Prostate gland (tissue), 2 donors: ENCODE measurements at regions not wholly inside any gene's neighbourhood (a gene's known extent, or its start where the extent isn't known, plus 50 kb on each side); places are given as distances from the start of the nearest gene placed in this dataset.

Experiments
- DNase-seq: peaks from one replicate; pipeline ENCODE4 v3.0.0-alpha.2; 2019; ENCODE audit warnings: low spot score
- H3K27ac ChIP-seq, 2 donors: fragments of 200-600 bp; sonication (generic); 2 replicates each; pipeline ENCODE4 v1.5.1; 2017 to 2019
- H3K27me3 ChIP-seq: fragments of 200-600 bp; sonication (generic); replicated peaks from 2 replicates; pipeline ENCODE4 v1.5.1; 2019; ENCODE audit not compliant: insufficient read depth
- H3K36me3 ChIP-seq, 2 donors: fragments of 200-600 bp; sonication (generic); 1 replicate in 1 of 2; 2 replicates in 1 of 2; pipeline versions ENCODE4 v1.5.1 to v1.8.1; 2017 to 2019
- H3K4me1 ChIP-seq: fragments of 200-600 bp; sonication (generic); replicated peaks from 2 replicates; pipeline ENCODE4 v1.5.1; 2019
- H3K4me3 ChIP-seq, 2 donors: fragments of 200-600 bp; sonication (generic); 2 replicates each; pipeline ENCODE4 v1.5.1; 2017 to 2019
- H3K9me3 ChIP-seq: fragments of 200-600 bp; sonication (generic); 2 replicates; pipeline ENCODE4 v1.5.1; 2017
- POLR2A ChIP-seq: fragments of 450-650 bp; IDR thresholded peaks from one replicate; pipeline ENCODE4 v1.6.1; 2016; ENCODE audit warnings: antibody characterized with exemption, mild to moderate bottlenecking
- POLR2AphosphoS5 ChIP-seq: sonication (generic); formaldehyde crosslinking; IDR thresholded peaks from one replicate; pipeline ENCODE4 v1.6.1; 2017; ENCODE audit warnings: antibody characterized with exemption
- WGBS: methylation state at CpG from one replicate; pipeline ENCODE4 v1.1.5; 2018; 5-methylcytosine and 5-hydroxymethylcytosine counted together
- intact Hi-C: fragments of 100-400 bp; cut with DNase I; formaldehyde crosslinking; loops from one replicate; pipeline ENCODE4 v1.14.2; 2022
- TF ChIP-seq, protein P1 (sequence below), 4 experiments: fragments of 200-600 bp in 2 of 4; fragments of 450-650 bp in 2 of 4; sonication (generic) in 2 of 4; IDR thresholded peaks; 1 replicate in 3 of 4; 2 replicates in 1 of 4; pipeline ENCODE4 v1.5.1; 2016 to 2019; ENCODE audit warnings: antibody characterized with exemption in 4 of 4, mild to moderate bottlenecking in 2 of 4, moderate library complexity in 2 of 4

DNA sequence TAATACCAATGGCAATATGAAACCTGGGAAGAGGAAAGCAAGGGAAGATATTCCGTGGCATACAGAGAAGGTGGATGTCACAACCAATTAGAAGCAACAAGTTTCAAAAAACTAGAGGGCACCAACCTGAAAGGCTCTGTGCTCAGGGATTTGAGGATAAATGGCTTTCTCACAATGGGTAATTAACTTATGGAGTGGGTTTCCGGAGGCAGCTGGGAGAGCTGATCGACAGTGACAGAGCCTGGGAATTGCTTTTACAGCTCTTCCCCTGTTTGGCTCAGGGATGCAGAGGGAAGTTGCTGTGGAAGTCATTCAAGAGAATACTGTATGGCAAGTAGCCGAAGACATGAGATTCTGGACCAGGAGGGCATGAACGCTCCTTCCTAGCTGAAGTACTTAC lies 237.0 kb downstream of the KIF4B start:
- no peak overlapping the region for H3K27ac ChIP-seq
- no peak overlapping the region for H3K4me3 ChIP-seq
- WGBS: 81% methylated on average over 5 of the region's 5 CpGs
- no peaks in the 10 kb centered on the region for H3K9me3 ChIP-seq
- H3K4me1 ChIP-seq: no peaks in the 10 kb centered on the region
- H3K27me3 ChIP-seq: no peaks in the 10 kb centered on the region
- intact Hi-C loops: no loop called here
- DNase-seq: no peak
- TF ChIP-seq, protein P1, sequence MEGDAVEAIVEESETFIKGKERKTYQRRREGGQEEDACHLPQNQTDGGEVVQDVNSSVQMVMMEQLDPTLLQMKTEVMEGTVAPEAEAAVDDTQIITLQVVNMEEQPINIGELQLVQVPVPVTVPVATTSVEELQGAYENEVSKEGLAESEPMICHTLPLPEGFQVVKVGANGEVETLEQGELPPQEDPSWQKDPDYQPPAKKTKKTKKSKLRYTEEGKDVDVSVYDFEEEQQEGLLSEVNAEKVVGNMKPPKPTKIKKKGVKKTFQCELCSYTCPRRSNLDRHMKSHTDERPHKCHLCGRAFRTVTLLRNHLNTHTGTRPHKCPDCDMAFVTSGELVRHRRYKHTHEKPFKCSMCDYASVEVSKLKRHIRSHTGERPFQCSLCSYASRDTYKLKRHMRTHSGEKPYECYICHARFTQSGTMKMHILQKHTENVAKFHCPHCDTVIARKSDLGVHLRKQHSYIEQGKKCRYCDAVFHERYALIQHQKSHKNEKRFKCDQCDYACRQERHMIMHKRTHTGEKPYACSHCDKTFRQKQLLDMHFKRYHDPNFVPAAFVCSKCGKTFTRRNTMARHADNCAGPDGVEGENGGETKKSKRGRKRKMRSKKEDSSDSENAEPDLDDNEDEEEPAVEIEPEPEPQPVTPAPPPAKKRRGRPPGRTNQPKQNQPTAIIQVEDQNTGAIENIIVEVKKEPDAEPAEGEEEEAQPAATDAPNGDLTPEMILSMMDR (IDR thresholded peaks at IDR 0.05): no peak
- TF ChIP-seq POLR2A (no peak), POLR2AphosphoS5 (no peak)
- H3K36me3 ChIP-seq: no peaks in the 10 kb centered on the region

DNA sequence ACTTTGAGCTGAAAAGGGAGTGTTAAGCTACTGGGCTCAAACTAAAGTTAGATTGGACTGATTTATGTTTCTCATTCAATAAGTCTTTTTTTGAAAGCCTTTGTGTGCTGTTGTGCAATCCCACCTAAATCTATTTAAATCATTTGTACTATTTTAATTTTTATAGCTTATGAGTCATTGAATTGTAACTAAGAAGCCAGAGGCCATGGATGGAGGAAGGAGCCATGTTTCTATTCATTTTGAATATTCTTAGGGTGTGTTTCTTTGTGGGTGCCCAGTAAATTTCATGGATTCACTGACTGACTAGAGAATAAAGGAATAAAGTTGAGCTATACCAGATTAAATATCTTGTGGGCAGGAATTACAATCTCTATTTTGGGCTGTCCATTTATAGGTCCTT lies 238.5 kb downstream of the KIF4B start:
- TF ChIP-seq POLR2A (no peak), POLR2AphosphoS5 (no peak)
- TF ChIP-seq, protein P1 (IDR thresholded peaks at IDR 0.05): no peak
- H3K4me1 ChIP-seq: no peaks in the 10 kb centered on the region
- no peak for DNase-seq
- intact Hi-C loops: no loop called here
- no peak overlapping the region for H3K4me3 ChIP-seq
- H3K27ac ChIP-seq: no peak overlapping the region
- H3K27me3 ChIP-seq: no peaks in the 10 kb centered on the region
- no peaks in the 10 kb centered on the region for H3K36me3 ChIP-seq
- no peaks in the 10 kb centered on the region for H3K9me3 ChIP-seq

GRCh38 chr5:155252717-155253116 lies 239.2 kb downstream of the KIF4B start:
- intact Hi-C loops: no loop called here

DNA sequence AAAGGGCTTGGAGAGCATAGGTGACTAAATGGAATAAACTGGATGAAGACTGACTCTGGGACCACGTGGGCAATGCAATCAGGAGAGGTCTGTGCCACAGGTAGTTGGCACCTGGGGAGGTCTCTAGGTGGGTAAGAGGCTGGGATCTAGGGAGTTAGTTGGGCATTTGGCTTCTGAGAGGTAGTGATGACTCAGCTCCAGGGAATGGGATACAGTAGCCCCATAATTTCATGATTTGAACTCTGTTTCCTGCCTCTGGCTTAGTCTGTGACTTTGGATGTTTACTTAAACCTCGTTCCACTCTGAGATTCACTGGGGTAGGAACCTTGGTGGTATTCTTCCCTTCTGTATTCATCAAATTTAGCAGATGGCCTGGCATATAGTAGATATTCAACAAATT lies 240.8 kb downstream of the KIF4B start:
- Histone ChIP-seq H3K27me3 (no peaks in the 10 kb centered on the region), H3K36me3 (no peaks in the 10 kb centered on the region), H3K4me1 (no peaks in the 10 kb centered on the region), H3K9me3 (no peaks in the 10 kb centered on the region), H3K4me3 (no peak overlapping the region), H3K27ac (no peak overlapping the region)
- intact Hi-C loops: no loop called here
- TF ChIP-seq POLR2A (no peak), POLR2AphosphoS5 (no peak)
- TF ChIP-seq, protein P1 (IDR thresholded peaks at IDR 0.05): no peak
- DNase-seq: no peak
- 48% methylated on average over 2 of the region's 2 CpGs for WGBS

More at GRCh38 chr5:155252717-155253116, 239.2 kb downstream of the KIF4B start:
- H3K4me1 ChIP-seq: no peaks in the 10 kb centered on the region
- H3K36me3 ChIP-seq: no peaks in the 10 kb centered on the region
- H3K27me3 ChIP-seq: no peaks in the 10 kb centered on the region
- TF ChIP-seq, protein P1 (IDR thresholded peaks at IDR 0.05): no peak
- no peak for TF ChIP-seq POLR2AphosphoS5
- no peak for TF ChIP-seq POLR2A
- no peak overlapping the region for H3K4me3 ChIP-seq
- H3K27ac ChIP-seq: no peak overlapping the region
- no peak for DNase-seq
- H3K9me3 ChIP-seq: no peaks in the 10 kb centered on the region
- 41% methylated on average over 3 of the region's 3 CpGs for WGBS

DNA sequence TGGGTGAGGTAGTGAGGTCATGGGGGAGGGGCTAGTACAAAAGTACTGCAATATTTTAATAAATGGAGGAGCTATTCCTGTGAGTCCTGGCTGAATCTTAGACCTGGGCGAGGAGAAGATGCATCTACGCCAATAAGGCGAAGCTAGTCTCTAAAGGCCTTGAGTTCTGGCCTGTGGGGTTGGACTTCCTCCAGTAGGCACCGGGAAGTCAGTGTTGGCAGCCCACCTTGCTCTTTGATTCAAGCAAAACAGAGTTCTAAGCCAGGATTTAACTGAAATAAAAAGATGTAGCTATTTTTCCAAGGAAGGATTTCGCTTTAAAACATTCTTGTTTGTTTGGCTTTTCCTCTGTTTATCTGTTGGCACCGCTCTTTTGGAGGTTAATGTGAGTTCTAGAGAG lies 244.6 kb downstream of the KIF4B start:
- H3K36me3 ChIP-seq: no peaks in the 10 kb centered on the region
- TF ChIP-seq, protein P1 (IDR thresholded peaks at IDR 0.05): no peak
- TF ChIP-seq POLR2A: no peak
- no peak for TF ChIP-seq POLR2AphosphoS5
- 16% methylated on average over 6 of the region's 6 CpGs for WGBS
- no peak for DNase-seq
- no peaks in the 10 kb centered on the region for H3K9me3 ChIP-seq
- H3K27me3 ChIP-seq: no peaks in the 10 kb centered on the region
- H3K4me1 ChIP-seq: no peaks in the 10 kb centered on the region
- no peak overlapping the region for H3K4me3 ChIP-seq
- H3K27ac ChIP-seq: no peak overlapping the region
- intact Hi-C loops: no loop called here
